HFFc6 (cell line): ENCODE measurements at regions not wholly inside any gene's neighbourhood (a gene's known extent, or its start where the extent isn't known, plus 50 kb on each side); places are given as distances from the start of the nearest gene placed in this dataset.

Experiments
- DNase-seq: peaks from one replicate; pipeline ENCODE4 v3.0.0-alpha.2; 2018
- H3K27ac Mint-ChIP-seq: 2 replicates; pipeline ENCODE4 v1.8.0; 2020; ENCODE audit warnings: mild to moderate bottlenecking, mixed read lengths
- H3K27me3 Mint-ChIP-seq: 2 replicates; pipeline ENCODE4 v1.8.0; 2021; ENCODE audit warnings: mild to moderate bottlenecking, moderate library complexity, mixed read lengths; ENCODE audit not compliant: insufficient read depth
- H3K36me3 Mint-ChIP-seq: 2 replicates; pipeline ENCODE4 v1.8.0; 2021; ENCODE audit warnings: low read depth, mixed read lengths
- H3K4me1 Mint-ChIP-seq: 2 replicates; pipeline ENCODE4 v1.8.0; 2020; ENCODE audit warnings: low read depth, mixed read lengths
- H3K4me3 Mint-ChIP-seq: 2 replicates; pipeline ENCODE4 v1.8.0; 2020; ENCODE audit warnings: mild to moderate bottlenecking, moderate library complexity, mixed read lengths
- H3K9me3 Mint-ChIP-seq: 2 replicates; pipeline ENCODE4 v1.8.0; 2020; ENCODE audit warnings: mild to moderate bottlenecking, mixed read lengths
- TF ChIP-seq, protein P1 (sequence below): fragments of 200-600 bp; sonication (generic); IDR thresholded peaks from 2 replicates; pipeline ENCODE4 v1.5.0; 2021; ENCODE audit warnings: antibody characterized with exemption, mild to moderate bottlenecking

GRCh38 chr20:4401601-4402000 lies 152.5 kb upstream of the ADRA1D start:
- Mint-ChIP-seq H3K4me3 (no peak overlapping the region; the same call in 1 of the 2 replicates), H3K27ac (peak overlapping the region; percentile 36; the same call in 1 of the 2 replicates), H3K9me3 (peaks cover 18% of the 10 kb centered on the region), H3K4me1 (peaks cover 29% of the 10 kb centered on the region), H3K36me3 (peaks cover 16% of the 10 kb centered on the region), H3K27me3 (no peaks in the 10 kb centered on the region)
- TF ChIP-seq, protein P1, sequence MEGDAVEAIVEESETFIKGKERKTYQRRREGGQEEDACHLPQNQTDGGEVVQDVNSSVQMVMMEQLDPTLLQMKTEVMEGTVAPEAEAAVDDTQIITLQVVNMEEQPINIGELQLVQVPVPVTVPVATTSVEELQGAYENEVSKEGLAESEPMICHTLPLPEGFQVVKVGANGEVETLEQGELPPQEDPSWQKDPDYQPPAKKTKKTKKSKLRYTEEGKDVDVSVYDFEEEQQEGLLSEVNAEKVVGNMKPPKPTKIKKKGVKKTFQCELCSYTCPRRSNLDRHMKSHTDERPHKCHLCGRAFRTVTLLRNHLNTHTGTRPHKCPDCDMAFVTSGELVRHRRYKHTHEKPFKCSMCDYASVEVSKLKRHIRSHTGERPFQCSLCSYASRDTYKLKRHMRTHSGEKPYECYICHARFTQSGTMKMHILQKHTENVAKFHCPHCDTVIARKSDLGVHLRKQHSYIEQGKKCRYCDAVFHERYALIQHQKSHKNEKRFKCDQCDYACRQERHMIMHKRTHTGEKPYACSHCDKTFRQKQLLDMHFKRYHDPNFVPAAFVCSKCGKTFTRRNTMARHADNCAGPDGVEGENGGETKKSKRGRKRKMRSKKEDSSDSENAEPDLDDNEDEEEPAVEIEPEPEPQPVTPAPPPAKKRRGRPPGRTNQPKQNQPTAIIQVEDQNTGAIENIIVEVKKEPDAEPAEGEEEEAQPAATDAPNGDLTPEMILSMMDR = no peak
- peak; percentile 50 for DNase-seq

- H3K27me3 Mint-ChIP-seq = no peaks in the 10 kb centered on the region; the same call in 1 of the 2 replicates
These were observed 135.9 kb upstream of the ADRA1D start for GRCh38 chr20:4384961-4385360.

GRCh38 chr20:4383961-4384360 lies 134.9 kb upstream of the ADRA1D start:
- Mint-ChIP-seq H3K36me3 (peaks cover 17% of the 10 kb centered on the region), H3K27ac (no peak overlapping the region), H3K27me3 (no peaks in the 10 kb centered on the region; the same call in 1 of the 2 replicates), H3K4me3 (no peak overlapping the region), H3K4me1 (no peaks in the 10 kb centered on the region), H3K9me3 (no peaks in the 10 kb centered on the region)
- TF ChIP-seq, protein P1 = no peak
- no peak for DNase-seq

More at GRCh38 chr20:4384961-4385360, 135.9 kb upstream of the ADRA1D start:
- DNase-seq = no peak
- H3K4me1 Mint-ChIP-seq = no peaks in the 10 kb centered on the region
- TF ChIP-seq, protein P1 = no peak
- H3K36me3 Mint-ChIP-seq = peaks cover 17% of the 10 kb centered on the region
- no peak overlapping the region for H3K27ac Mint-ChIP-seq
- H3K4me3 Mint-ChIP-seq = no peak overlapping the region
- H3K9me3 Mint-ChIP-seq = no peaks in the 10 kb centered on the region

- peak overlapping the region; percentile 27 for H3K4me3 Mint-ChIP-seq
- H3K4me1 Mint-ChIP-seq = peaks cover 12% of the 10 kb centered on the region
These were observed 126.8 kb upstream of the ADRA1D start for GRCh38 chr20:4375881-4376280.

GRCh38 chr20:4373454-4373853 lies 124.4 kb upstream of the ADRA1D start:
- Mint-ChIP-seq H3K27ac (no peak overlapping the region), H3K9me3 (no peaks in the 10 kb centered on the region), H3K4me3 (no peak overlapping the region), H3K27me3 (peaks cover 3% of the 10 kb centered on the region), H3K4me1 (peaks cover 27% of the 10 kb centered on the region), H3K36me3 (peaks cover 22% of the 10 kb centered on the region)
- DNase-seq = no peak
- TF ChIP-seq, protein P1 = no peak

More at GRCh38 chr20:4375881-4376280, 126.8 kb upstream of the ADRA1D start:
- Mint-ChIP-seq H3K36me3 (peaks cover 15% of the 10 kb centered on the region), H3K27ac (peak overlapping the region; percentile 75), H3K9me3 (no peaks in the 10 kb centered on the region), H3K27me3 (no peaks in the 10 kb centered on the region)
- DNase-seq = peak; percentile 29
- TF ChIP-seq, protein P1 = no peak
